Progenitor cell of endocrine pancreas (in vitro differentiated cells): ENCODE measurements at regions not wholly inside any gene's neighbourhood (a gene's known extent, or its start where the extent isn't known, plus 50 kb on each side); places are given as distances from the start of the nearest gene placed in this dataset.

ENCODE experiments used
- DNase-seq: peaks from one replicate; pipeline ENCODE4 v3.0.0; 2021; ENCODE audit warnings: low spot score; ENCODE audit not compliant: unreplicated experiment
- H3K27ac Mint-ChIP-seq: 2 replicates; pipeline ENCODE4 v1.8.0; 2021; ENCODE audit warnings: mild to moderate bottlenecking, moderate library complexity, mixed read lengths
- H3K27me3 Mint-ChIP-seq: 2 replicates; pipeline ENCODE4 v1.8.0; 2021; ENCODE audit warnings: mixed read lengths
- H3K36me3 Mint-ChIP-seq: 2 replicates; pipeline ENCODE4 v1.8.0; 2022; ENCODE audit warnings: mixed read lengths; ENCODE audit not compliant: insufficient read depth
- H3K4me1 Mint-ChIP-seq: 2 replicates; pipeline ENCODE4 v1.8.0; 2021; ENCODE audit warnings: low read depth, mixed read lengths
- H3K4me3 Mint-ChIP-seq: 2 replicates; pipeline ENCODE4 v1.8.0; 2021; ENCODE audit warnings: low read depth, mild to moderate bottlenecking, moderate library complexity, mixed read lengths
- H3K9me3 Mint-ChIP-seq: 2 replicates; pipeline ENCODE4 v1.8.0; 2021; ENCODE audit warnings: low read depth, mixed read lengths
- CTCF ChIP-seq: fragments of 200-600 bp; sonication (generic); IDR thresholded peaks from one replicate; pipeline ENCODE4 v1.5.0; 2021; ENCODE audit warnings: antibody characterized with exemption, mild to moderate bottlenecking; ENCODE audit not compliant: unreplicated experiment

- Mint-ChIP-seq H3K9me3 (peaks cover 20% of the 10 kb centered on the region), H3K36me3 (peaks cover 4% of the 10 kb centered on the region), H3K4me1 (no peaks in the 10 kb centered on the region), H3K27ac (no peak overlapping the region), H3K27me3 (no peaks in the 10 kb centered on the region), H3K4me3 (no peak overlapping the region)
- TF ChIP-seq CTCF = no peak
- no peak for DNase-seq
Observed at GRCh38 chr5:116343961-116344360, 230.7 kb downstream of the SEMA6A start.
